Psoas muscle (tissue), 7 donors: ENCODE measurements at regions not wholly inside any gene's neighbourhood (a gene's known extent, or its start where the extent isn't known, plus 50 kb on each side); places are given as distances from the start of the nearest gene placed in this dataset.

Experiments used
- ATAC-seq, 4 donors: fragments of 200-7000 bp; cut with Tn5 transposase; one replicate each; pipeline ENCODE4 v1.9.1; 2020; ENCODE audit warnings: moderate library complexity in 3 of 4, mild to moderate bottlenecking in 2 of 4
- DNase-seq, 2 donors: peaks; one replicate each; pipeline ENCODE4 v3.0.0-alpha.2; 2020
- H3K27ac ChIP-seq: fragments of 200-600 bp; one replicate; pipeline ENCODE4 v1.8.0; 2022
- H3K27me3 ChIP-seq, 3 donors: fragments of 200-600 bp in 1 of 3; one replicate each; pipeline versions ENCODE4 v1.6.1 to v1.8.0; 2013 to 2022; ENCODE audit warnings: low read length in 2 of 3, mild to moderate bottlenecking in 2 of 3, moderate library complexity in 1 of 3; ENCODE audit not compliant: insufficient read depth in 3 of 3
- H3K36me3 ChIP-seq, 2 donors: fragments of 200-600 bp in 1 of 2; one replicate each; pipeline versions ENCODE4 v1.6.1 to v1.8.0; 2013 to 2022; ENCODE audit warnings: low read depth in 1 of 2, mild to moderate bottlenecking in 1 of 2, moderate library complexity in 1 of 2; ENCODE audit not compliant: insufficient read depth in 1 of 2
- H3K4me1 ChIP-seq: fragments of 200-600 bp; one replicate; pipeline ENCODE4 v1.8.0; 2022
- H3K4me3 ChIP-seq: fragments of 200-600 bp; one replicate; pipeline ENCODE4 v1.8.0; 2022; ENCODE audit warnings: mild to moderate bottlenecking
- H3K9me3 ChIP-seq: fragments of 200-600 bp; one replicate; pipeline ENCODE4 v1.8.0; 2022
- WGBS, 3 donors: extraction: QIAGEN DNeasy Blood & Tissue Kit; methylation state at CpG; one replicate each; pipeline versions ENCODE4 v1.1.6 to v1.1.7; 2013; 5-methylcytosine and 5-hydroxymethylcytosine counted together
- intact Hi-C, 2 donors: fragments of 100-400 bp; cut with DNase I; formaldehyde crosslinking; loops; one replicate each; pipeline versions ENCODE4 v1.11.0 to v1.14.2; 2022
- TF ChIP-seq, protein P1 (sequence below): fragments of 200-600 bp; IDR thresholded peaks from one replicate; pipeline ENCODE4 v1.8.0; 2022; ENCODE audit warnings: antibody characterized with exemption
- donor health status: healthy with polysubstance abuse.
- donor health status: DM: no; HTN: no; CAD: no; lungs with moderate emphysema.
- donor health status: Bipolar disorder and iron deficiency.
- donor health status: healthy.
- donor health status: DM: yes; HTN: yes; CAD: no.
- donor health status: DM: no; HTN: no; CAD: no.
- donor health status: DM: yes; HTN: yes; CAD: no.

DNA sequence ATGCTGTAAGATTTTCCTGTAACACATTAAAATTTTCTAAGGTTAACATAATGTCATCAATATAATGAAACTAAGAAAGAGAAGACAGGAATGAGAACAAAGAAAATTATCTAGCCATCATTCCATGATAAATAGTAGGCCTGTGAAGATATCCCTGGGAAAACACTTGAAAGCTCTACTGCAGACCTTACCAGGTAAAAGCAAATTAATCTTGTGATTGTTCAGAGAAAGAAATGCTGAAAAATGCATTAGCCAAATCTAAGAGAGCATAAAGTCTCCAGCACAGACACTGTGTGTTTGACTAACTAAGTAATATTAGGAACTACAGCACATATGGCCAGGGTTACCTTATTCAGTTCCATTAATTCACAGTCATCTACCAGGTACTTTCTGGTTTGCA lies 628.3 kb upstream of the GRAMD2B start:
- DNase-seq (no peak), ATAC-seq (no peak)
- no peaks in the 10 kb centered on the region for H3K4me1 ChIP-seq
- no peak overlapping the region for H3K27ac ChIP-seq
- no peak overlapping the region for H3K4me3 ChIP-seq
- TF ChIP-seq, protein P1, sequence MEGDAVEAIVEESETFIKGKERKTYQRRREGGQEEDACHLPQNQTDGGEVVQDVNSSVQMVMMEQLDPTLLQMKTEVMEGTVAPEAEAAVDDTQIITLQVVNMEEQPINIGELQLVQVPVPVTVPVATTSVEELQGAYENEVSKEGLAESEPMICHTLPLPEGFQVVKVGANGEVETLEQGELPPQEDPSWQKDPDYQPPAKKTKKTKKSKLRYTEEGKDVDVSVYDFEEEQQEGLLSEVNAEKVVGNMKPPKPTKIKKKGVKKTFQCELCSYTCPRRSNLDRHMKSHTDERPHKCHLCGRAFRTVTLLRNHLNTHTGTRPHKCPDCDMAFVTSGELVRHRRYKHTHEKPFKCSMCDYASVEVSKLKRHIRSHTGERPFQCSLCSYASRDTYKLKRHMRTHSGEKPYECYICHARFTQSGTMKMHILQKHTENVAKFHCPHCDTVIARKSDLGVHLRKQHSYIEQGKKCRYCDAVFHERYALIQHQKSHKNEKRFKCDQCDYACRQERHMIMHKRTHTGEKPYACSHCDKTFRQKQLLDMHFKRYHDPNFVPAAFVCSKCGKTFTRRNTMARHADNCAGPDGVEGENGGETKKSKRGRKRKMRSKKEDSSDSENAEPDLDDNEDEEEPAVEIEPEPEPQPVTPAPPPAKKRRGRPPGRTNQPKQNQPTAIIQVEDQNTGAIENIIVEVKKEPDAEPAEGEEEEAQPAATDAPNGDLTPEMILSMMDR: no peak
- H3K9me3 ChIP-seq: no peaks in the 10 kb centered on the region
- intact Hi-C loops: no loop called here
- no peaks in the 10 kb centered on the region for H3K36me3 ChIP-seq
- peaks cover 0 to 2% (median 0%) of the 10 kb centered on the region in 3 donors for H3K27me3 ChIP-seq

DNA sequence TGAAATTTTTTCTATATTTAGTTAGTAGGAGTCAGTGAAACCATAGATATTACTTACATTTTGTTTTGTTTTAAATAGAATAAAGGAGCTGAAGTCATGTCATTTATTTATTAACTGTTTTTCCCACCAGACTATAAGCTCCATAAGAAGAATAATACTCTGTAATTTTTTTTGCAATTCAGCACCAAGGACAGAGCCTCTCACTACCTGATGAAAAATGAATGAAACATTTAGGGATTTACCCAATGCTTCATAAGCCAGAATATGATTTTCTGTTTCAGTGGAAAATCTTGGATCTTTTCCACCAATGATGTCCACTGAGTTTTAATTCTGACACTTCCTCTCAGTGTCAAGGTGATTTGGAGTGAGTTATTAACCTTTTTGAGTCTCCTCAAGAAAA lies 624.9 kb upstream of the GRAMD2B start:
- DNase-seq (no peak), ATAC-seq (no peak)
- Histone ChIP-seq H3K27ac (no peak overlapping the region), H3K4me1 (no peaks in the 10 kb centered on the region), H3K9me3 (no peaks in the 10 kb centered on the region), H3K27me3 (peaks cover 0 to 2% (median 0%) of the 10 kb centered on the region in 3 donors), H3K4me3 (no peak overlapping the region), H3K36me3 (no peaks in the 10 kb centered on the region)
- intact Hi-C loops: no loop called here
- TF ChIP-seq, protein P1: no peak

DNA sequence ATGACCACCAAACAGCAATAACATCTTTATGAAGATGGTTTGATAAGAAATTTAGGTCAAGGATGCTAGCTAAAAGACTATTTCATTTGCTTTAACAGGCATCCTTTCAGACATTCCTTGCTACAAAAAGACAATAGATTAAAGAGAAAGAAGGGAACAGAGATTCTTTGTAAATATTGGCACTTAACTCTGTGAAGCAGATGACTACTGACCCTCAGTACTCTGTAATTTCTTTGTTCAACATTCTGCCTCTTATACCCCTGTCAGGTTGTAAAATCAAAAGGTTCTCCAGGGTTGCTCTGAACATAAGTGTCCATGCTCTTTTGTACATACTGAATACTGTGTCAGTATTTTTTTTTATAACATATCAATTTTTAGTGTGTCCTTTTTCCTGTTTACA lies 610.6 kb upstream of the GRAMD2B start:
- Histone ChIP-seq H3K4me3 (no peak overlapping the region), H3K9me3 (no peaks in the 10 kb centered on the region), H3K4me1 (no peaks in the 10 kb centered on the region), H3K27ac (no peak overlapping the region), H3K36me3 (no peaks in the 10 kb centered on the region), H3K27me3 (no peaks in the 10 kb centered on the region)
- intact Hi-C loops: no loop called here
- DNase-seq: no peak
- no peak for ATAC-seq
- TF ChIP-seq, protein P1: no peak

DNA sequence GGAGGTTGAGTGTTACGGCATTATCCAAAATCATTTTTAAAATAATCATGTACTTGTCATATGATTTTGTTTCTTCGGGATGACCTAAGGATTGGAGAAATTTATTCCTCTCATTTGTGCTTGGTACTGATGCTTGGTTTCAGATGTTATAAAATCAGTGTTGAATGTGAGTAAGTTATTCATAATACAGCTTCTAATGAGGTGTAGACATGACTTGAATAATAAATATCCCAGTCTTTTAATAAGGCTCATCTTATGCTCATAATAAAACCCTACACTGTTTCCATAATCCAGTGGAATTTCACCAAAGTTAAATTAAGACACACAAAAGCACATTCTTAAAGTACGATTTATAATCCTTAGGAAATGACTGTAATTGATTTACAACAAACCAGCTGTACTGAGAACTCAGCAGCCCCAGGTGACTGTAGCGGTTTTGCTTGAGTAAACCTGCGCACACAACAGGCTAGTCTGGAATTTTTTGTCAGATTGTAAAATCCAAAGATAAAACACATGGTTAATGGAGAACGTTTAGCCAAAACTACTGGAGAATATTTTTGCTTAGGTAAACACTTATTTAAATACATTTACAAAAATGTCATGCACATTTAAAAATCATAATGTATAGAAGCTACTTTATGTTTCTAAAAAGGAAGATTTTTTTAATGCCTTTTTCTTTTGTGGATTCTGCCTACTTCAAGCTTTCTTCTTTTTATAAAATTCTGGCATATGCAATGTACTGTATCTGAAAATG lies 609.8 kb upstream of the GRAMD2B start:
- H3K27me3 ChIP-seq: no peaks in the 10 kb centered on the region
- no peaks in the 10 kb centered on the region for H3K4me1 ChIP-seq
- no peak overlapping the region for H3K27ac ChIP-seq
- H3K9me3 ChIP-seq: no peaks in the 10 kb centered on the region
- DNase-seq (no peak), ATAC-seq (no peak)
- TF ChIP-seq, protein P1: no peak
- intact Hi-C loops: no loop called here
- WGBS, 3 donors: 66 to 74% (median 73%) methylated on average over 6 of the region's 6 CpGs
- no peak overlapping the region for H3K4me3 ChIP-seq
- no peaks in the 10 kb centered on the region for H3K36me3 ChIP-seq

DNA sequence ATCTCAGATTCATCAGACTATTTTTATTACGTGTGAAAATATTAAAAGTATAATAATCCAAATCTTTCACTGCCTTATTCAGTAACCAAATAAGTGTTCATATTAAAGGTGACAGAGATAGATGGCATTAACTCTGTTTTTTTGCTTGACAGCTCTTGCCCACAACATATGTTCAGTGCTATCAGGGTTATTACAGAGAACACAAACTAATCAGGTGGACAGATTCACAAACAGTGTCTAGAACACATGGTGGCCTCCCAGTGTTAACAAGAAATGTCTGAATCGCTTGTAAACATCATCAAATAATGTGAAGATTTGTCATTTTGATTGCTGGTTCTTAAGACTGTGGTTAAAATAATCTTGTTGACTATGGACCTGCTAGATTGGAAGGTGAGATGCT lies 609.1 kb upstream of the GRAMD2B start:
- H3K4me1 ChIP-seq: no peaks in the 10 kb centered on the region
- no peaks in the 10 kb centered on the region for H3K9me3 ChIP-seq
- DNase-seq: no peak
- no peaks in the 10 kb centered on the region for H3K27me3 ChIP-seq
- intact Hi-C loops: no loop called here
- H3K4me3 ChIP-seq: no peak overlapping the region
- TF ChIP-seq, protein P1: no peak
- WGBS, 3 donors: 83 to 91% (median 87%) methylated on average over 2 of the region's 2 CpGs
- ATAC-seq: no peak
- H3K27ac ChIP-seq: no peak overlapping the region
- no peaks in the 10 kb centered on the region for H3K36me3 ChIP-seq
